Panc1 (cell line): ENCODE measurements at regions not wholly inside any gene's neighbourhood (a gene's known extent, or its start where the extent isn't known, plus 50 kb on each side); places are given as distances from the start of the nearest gene placed in this dataset.
"Not testable (repeated sequence)": the region's sequence is repeated elsewhere in the genome, so short reads cannot be mapped to it uniquely, and the experiment has no call there.

Source experiments
- ATAC-seq: fragments of 200-7000 bp; cut with Tn5 transposase; 2 replicates; pipeline ENCODE4 v1.9.1; 2020; ENCODE audit warnings: mild to moderate bottlenecking, moderate library complexity
- BruUV-seq: library from RNA; stranded (reverse); fragments of 400-500 nt; replicated peaks from 2 replicates; lab custom pipeline; 2021; lab: Mats Ljungman, UMichigan
- CTCF ChIA-PET: fragments of 300-600 bp; sonication (Branson Sonifier 250); formaldehyde crosslinking; loops from one replicate; lab custom pipeline; 2022; ENCODE audit warnings: antibody characterized with exemption; lab: Charles Lee
- POLR2A ChIA-PET: fragments of 300-600 bp; sonication (Branson Sonifier 250); formaldehyde crosslinking; loops from one replicate; lab custom pipeline; 2022; ENCODE audit warnings: antibody characterized with exemption; lab: Charles Lee
- DNase-seq: peaks from one replicate; pipeline ENCODE4 v3.0.0-alpha.2; 2010; ENCODE audit warnings: low read depth, low spot score
- H3K27ac ChIP-seq: 2 replicates; pipeline ENCODE4 v1.5.1; 2011; ENCODE audit warnings: mild to moderate bottlenecking, low read length, inconsistent platforms
- H3K27me3 ChIP-seq: fragments of 200-500 bp; sonication (Bioruptor generic); 2 replicates; pipeline ENCODE4 v1.6.0; 2014; ENCODE audit warnings: low read length, inconsistent platforms; ENCODE audit not compliant: control insufficient read depth, insufficient read depth
- H3K36me3 ChIP-seq: fragments of 200-500 bp; sonication (Bioruptor generic); 2 replicates; pipeline ENCODE4 v1.5.1; 2014; ENCODE audit warnings: inconsistent platforms, mild to moderate bottlenecking, low read length, moderate library complexity; ENCODE audit not compliant: control insufficient read depth, insufficient read depth
- H3K4me1 ChIP-seq: 2 replicates; pipeline ENCODE4 v1.5.1; 2011; ENCODE audit warnings: inconsistent platforms, mild to moderate bottlenecking, low read length, moderate library complexity; ENCODE audit not compliant: control insufficient read depth, insufficient read depth
- H3K4me3 ChIP-seq, 2 experiments: 2 replicates each; pipeline ENCODE4 v1.5.1; 2011 to 2012; ENCODE audit warnings: low read depth in 2 of 2, low read length in 2 of 2, mild to moderate bottlenecking in 2 of 2, inconsistent platforms in 1 of 2, moderate library complexity in 1 of 2
- H3K9me3 ChIP-seq: fragments of 200-500 bp; sonication (Bioruptor generic); 2 replicates; pipeline ENCODE4 v1.5.1; 2014; ENCODE audit warnings: low read depth, mild to moderate bottlenecking, inconsistent platforms, low read length, moderate library complexity; ENCODE audit not compliant: control insufficient read depth, insufficient read depth
- CTCF ChIP-seq: fragments of 450-650 bp; IDR thresholded peaks from 2 replicates; pipeline ENCODE4 v1.5.1; 2017; ENCODE audit warnings: mild to moderate bottlenecking
- in situ Hi-C: cut with HindIII; loops from 2 replicates; pipeline ENCODE4 v1.10.0; 2016; ENCODE audit warnings: low sequenced_read_pairs, low pct_unique_long_range_greater_than_20kb
- intact Hi-C: fragments of 100-400 bp; cut with micrococcal nuclease; formaldehyde crosslinking; loops from one replicate; pipeline ENCODE4 v1.10.0; 2022; ENCODE audit not compliant: unreplicated experiment

GRCh38 chr4:9532134-9532862, 88.1 kb downstream of the DEFB131A start:
- H3K4me1 ChIP-seq, H3K27me3 ChIP-seq, H3K36me3 ChIP-seq, H3K9me3 ChIP-seq, intact Hi-C loops, BruUV-seq, H3K27ac ChIP-seq, in situ Hi-C loops, DNase-seq, POLR2A ChIA-PET: not testable (repeated sequence)
- ATAC-seq = peak; percentile 58; the same call in 1 of the 2 replicates
- CTCF ChIA-PET = interaction anchor here (0.6 kb wide), 1 partner anchor 476 kb away, joined by 5 read pairs; no protein-coding TSS in a partner anchor
- peak; percentile 85 for TF ChIP-seq CTCF
- H3K4me3 ChIP-seq = peak overlapping the region; percentile 30 to 47

- ATAC-seq, H3K27ac ChIP-seq, CTCF ChIA-PET: not testable (repeated sequence)
Measured at GRCh38 chr4:9532863-9533192, 88.6 kb downstream of the DEFB131A start.

GRCh38 chr4:9537101-9537500, 92.9 kb downstream of the DEFB131A start:
- H3K9me3 ChIP-seq, in situ Hi-C loops, POLR2A ChIA-PET, H3K27ac ChIP-seq, H3K27me3 ChIP-seq, BruUV-seq, ATAC-seq, H3K36me3 ChIP-seq, CTCF ChIA-PET, H3K4me3 ChIP-seq, DNase-seq, H3K4me1 ChIP-seq, intact Hi-C loops: not testable (repeated sequence)

More at GRCh38 chr4:9532863-9533192, 88.6 kb downstream of the DEFB131A start:
- H3K27me3 ChIP-seq, H3K4me3 ChIP-seq, in situ Hi-C loops, POLR2A ChIA-PET, BruUV-seq, H3K9me3 ChIP-seq, DNase-seq, H3K4me1 ChIP-seq, H3K36me3 ChIP-seq, intact Hi-C loops: not testable (repeated sequence)

GRCh38 chr4:9539939-9540520, 95.8 kb downstream of the DEFB131A start:
- POLR2A ChIA-PET, H3K36me3 ChIP-seq, H3K4me3 ChIP-seq, H3K9me3 ChIP-seq, intact Hi-C loops, H3K4me1 ChIP-seq, DNase-seq, CTCF ChIA-PET, BruUV-seq, in situ Hi-C loops, H3K27ac ChIP-seq, H3K27me3 ChIP-seq, ATAC-seq: not testable (repeated sequence)

- CTCF ChIA-PET = not testable (repeated sequence)
Measured at GRCh38 chr4:9541388-9541915, 97.2 kb downstream of the DEFB131A start.

GRCh38 chr4:9544851-9545250, 100.6 kb downstream of the DEFB131A start:
- H3K4me1 ChIP-seq, BruUV-seq, CTCF ChIA-PET, in situ Hi-C loops, intact Hi-C loops, H3K9me3 ChIP-seq, POLR2A ChIA-PET, H3K36me3 ChIP-seq, H3K4me3 ChIP-seq, ATAC-seq, DNase-seq, H3K27ac ChIP-seq, H3K27me3 ChIP-seq: not testable (repeated sequence)

More at GRCh38 chr4:9541388-9541915, 97.2 kb downstream of the DEFB131A start:
- H3K4me1 ChIP-seq, in situ Hi-C loops, DNase-seq, H3K27me3 ChIP-seq, BruUV-seq, H3K4me3 ChIP-seq, H3K36me3 ChIP-seq, POLR2A ChIA-PET, H3K27ac ChIP-seq, intact Hi-C loops, H3K9me3 ChIP-seq, ATAC-seq: not testable (repeated sequence)
